Body of pancreas (tissue), 4 donors: ENCODE measurements at regions not wholly inside any gene's neighbourhood (a gene's known extent, or its start where the extent isn't known, plus 50 kb on each side); places are given as distances from the start of the nearest gene placed in this dataset.

Experiments used
- ATAC-seq: fragments of 150-250 bp; one replicate; pipeline ENCODE4 v1.9.1; 2016
- DNase-seq, 4 donors: peaks; one replicate each; pipeline ENCODE4 v3.0.0-alpha.2; 2019
- H3K27ac ChIP-seq, 4 donors: fragments of 200-600 bp; sonication (generic); 1 replicate in 3 of 4; 2 replicates in 1 of 4; pipeline versions ENCODE4 v1.5.1 to v1.6.1; 2016 to 2019; ENCODE audit warnings: mild to moderate bottlenecking in 1 of 4, mixed read lengths in 1 of 4, moderate library complexity in 1 of 4
- H3K27me3 ChIP-seq, 2 donors: fragments of 200-600 bp; sonication (generic); one replicate each; pipeline ENCODE4 v1.6.0; 2016; ENCODE audit warnings: mild to moderate bottlenecking in 1 of 2
- H3K36me3 ChIP-seq, 2 donors: fragments of 200-600 bp; sonication (generic); replicated peaks in 1 of 2; 2 replicates each; pipeline ENCODE4 v1.5.1; 2016; ENCODE audit warnings: low read depth in 2 of 2; ENCODE audit not compliant: insufficient read depth in 1 of 2
- H3K4me1 ChIP-seq: fragments of 200-600 bp; sonication (generic); one replicate; pipeline ENCODE4 v1.6.0; 2016
- H3K4me3 ChIP-seq, 2 donors: fragments of 200-600 bp; sonication (generic); 1 replicate in 1 of 2; 2 replicates in 1 of 2; pipeline ENCODE4 v1.5.1; 2016 to 2019
- H3K9me3 ChIP-seq, 3 donors: fragments of 200-600 bp; sonication (generic); 1 replicate in 2 of 3; 2 replicates in 1 of 3; pipeline ENCODE4 v1.5.1; 2016
- POLR2A ChIP-seq, 3 donors: fragments of 450-650 bp; IDR thresholded peaks; one replicate each; pipeline ENCODE4 v1.6.1; 2016; ENCODE audit warnings: antibody characterized with exemption in 3 of 3, mild to moderate bottlenecking in 2 of 3
- WGBS, 2 donors: methylation state at CpG; one replicate each; pipeline ENCODE4 v1.1.5; 2017; 5-methylcytosine and 5-hydroxymethylcytosine counted together
- intact Hi-C: fragments of 100-400 bp; cut with DNase I; formaldehyde crosslinking; loops from one replicate; pipeline ENCODE4 v1.15.1; 2023
- TF ChIP-seq, protein P1 (sequence below), 7 experiments: fragments of 450-650 bp in 4 of 7; fragments of 200-600 bp in 3 of 7; sonication (generic) in 3 of 7; IDR thresholded peaks; one replicate each; pipeline ENCODE4 v1.5.1; 2016 to 2019; ENCODE audit warnings: antibody characterized with exemption in 7 of 7

DNA sequence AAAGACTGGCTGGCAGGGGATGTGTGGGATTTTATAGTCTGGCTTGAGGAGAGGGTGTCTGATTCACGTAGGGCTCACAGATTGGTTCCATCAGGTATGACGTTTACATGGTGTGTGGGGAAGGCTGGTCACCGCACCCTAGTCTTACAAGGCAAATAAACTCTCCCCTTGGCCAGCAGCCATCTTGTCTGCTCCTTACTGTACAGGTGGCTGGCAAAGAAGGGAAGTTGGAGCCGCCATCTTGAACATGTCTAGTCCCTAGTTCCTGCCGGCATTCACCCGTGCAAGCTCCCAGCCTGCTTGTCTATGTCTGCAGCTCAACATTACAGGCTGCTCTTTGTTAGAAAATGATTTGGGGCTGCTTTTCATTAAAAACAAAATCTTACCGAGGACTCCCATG lies 97.6 kb downstream of the RAMP3 start:
- intact Hi-C loops = no loop called here
- no peak for TF ChIP-seq POLR2A (IDR thresholded peaks at IDR 0.05)
- TF ChIP-seq, protein P1, sequence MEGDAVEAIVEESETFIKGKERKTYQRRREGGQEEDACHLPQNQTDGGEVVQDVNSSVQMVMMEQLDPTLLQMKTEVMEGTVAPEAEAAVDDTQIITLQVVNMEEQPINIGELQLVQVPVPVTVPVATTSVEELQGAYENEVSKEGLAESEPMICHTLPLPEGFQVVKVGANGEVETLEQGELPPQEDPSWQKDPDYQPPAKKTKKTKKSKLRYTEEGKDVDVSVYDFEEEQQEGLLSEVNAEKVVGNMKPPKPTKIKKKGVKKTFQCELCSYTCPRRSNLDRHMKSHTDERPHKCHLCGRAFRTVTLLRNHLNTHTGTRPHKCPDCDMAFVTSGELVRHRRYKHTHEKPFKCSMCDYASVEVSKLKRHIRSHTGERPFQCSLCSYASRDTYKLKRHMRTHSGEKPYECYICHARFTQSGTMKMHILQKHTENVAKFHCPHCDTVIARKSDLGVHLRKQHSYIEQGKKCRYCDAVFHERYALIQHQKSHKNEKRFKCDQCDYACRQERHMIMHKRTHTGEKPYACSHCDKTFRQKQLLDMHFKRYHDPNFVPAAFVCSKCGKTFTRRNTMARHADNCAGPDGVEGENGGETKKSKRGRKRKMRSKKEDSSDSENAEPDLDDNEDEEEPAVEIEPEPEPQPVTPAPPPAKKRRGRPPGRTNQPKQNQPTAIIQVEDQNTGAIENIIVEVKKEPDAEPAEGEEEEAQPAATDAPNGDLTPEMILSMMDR (IDR thresholded peaks at IDR 0.05) = no peak
- 78 to 81% methylated on average over 7 of the region's 7 CpGs for WGBS, 2 donors

DNA sequence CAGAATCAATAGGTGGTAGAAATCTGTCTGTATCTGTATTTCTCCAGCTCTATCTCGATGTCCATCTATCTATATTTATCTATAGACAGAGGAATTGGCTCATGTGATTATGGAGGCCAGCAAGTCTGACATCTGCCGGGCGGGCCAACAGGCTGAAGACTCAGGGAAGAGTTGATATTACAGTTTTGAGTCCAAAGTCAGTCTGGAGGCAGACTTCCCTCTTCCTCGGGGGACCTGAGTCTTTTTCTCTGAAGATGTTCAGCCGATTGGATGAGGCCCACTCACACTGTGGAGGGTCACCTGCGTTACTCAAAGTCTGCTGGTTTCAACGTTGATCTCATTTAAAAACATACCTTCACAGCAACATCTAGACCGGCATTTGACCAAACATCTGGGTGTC lies 98.7 kb downstream of the RAMP3 start:
- DNase-seq (no peak), ATAC-seq (no peak)
- intact Hi-C loops = no loop called here
- Histone ChIP-seq H3K27me3 (no peaks in the 10 kb centered on the region), H3K9me3 (no peaks in the 10 kb centered on the region), H3K4me1 (no peaks in the 10 kb centered on the region), H3K36me3 (no peaks in the 10 kb centered on the region), H3K27ac (no peak overlapping the region), H3K4me3 (no peak overlapping the region)
- TF ChIP-seq, protein P1 (IDR thresholded peaks at IDR 0.05) = no peak
- no peak for TF ChIP-seq POLR2A (IDR thresholded peaks at IDR 0.05)
- 54 to 66% methylated on average over 8 of the region's 8 CpGs for WGBS, 2 donors

More for the DNA sequence above, 97.6 kb downstream of the RAMP3 start:
- ATAC-seq (no peak), DNase-seq (no peak)
- Histone ChIP-seq H3K9me3 (no peaks in the 10 kb centered on the region), H3K27me3 (no peaks in the 10 kb centered on the region), H3K36me3 (no peaks in the 10 kb centered on the region), H3K4me1 (no peaks in the 10 kb centered on the region), H3K4me3 (no peak overlapping the region), H3K27ac (no peak overlapping the region)

DNA sequence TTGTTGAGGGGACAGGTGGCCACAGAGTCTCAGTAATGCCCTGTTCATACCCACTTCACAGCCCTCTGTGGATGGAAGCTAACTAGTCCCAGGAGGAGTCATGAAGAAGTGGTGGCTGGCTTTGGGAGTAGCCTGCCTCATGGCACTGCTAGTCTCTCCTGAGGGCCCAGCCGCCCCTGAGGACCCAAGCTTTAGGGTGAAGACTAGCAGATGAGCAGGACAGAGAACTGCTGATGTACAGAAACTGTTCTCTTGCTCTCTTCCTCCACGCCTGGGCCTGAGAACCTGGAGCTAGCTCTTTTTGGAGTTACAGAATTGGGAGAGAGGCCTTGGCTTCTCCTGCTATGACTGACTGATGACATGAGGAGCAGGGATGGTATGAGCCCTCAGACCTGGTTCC lies 99.2 kb downstream of the RAMP3 start:
- H3K27ac ChIP-seq = no peak overlapping the region
- TF ChIP-seq POLR2A (IDR thresholded peaks at IDR 0.05) = no peak
- TF ChIP-seq, protein P1 (IDR thresholded peaks at IDR 0.05) = no peak
- DNase-seq (no peak), ATAC-seq (no peak)
- no peaks in the 10 kb centered on the region for H3K27me3 ChIP-seq
- no peaks in the 10 kb centered on the region for H3K4me1 ChIP-seq
- H3K36me3 ChIP-seq = no peaks in the 10 kb centered on the region
- intact Hi-C loops = no loop called here
- WGBS, 2 donors = 38 to 71% methylated on average over 2 of the region's 2 CpGs
- no peak overlapping the region for H3K4me3 ChIP-seq
- H3K9me3 ChIP-seq = no peaks in the 10 kb centered on the region

DNA sequence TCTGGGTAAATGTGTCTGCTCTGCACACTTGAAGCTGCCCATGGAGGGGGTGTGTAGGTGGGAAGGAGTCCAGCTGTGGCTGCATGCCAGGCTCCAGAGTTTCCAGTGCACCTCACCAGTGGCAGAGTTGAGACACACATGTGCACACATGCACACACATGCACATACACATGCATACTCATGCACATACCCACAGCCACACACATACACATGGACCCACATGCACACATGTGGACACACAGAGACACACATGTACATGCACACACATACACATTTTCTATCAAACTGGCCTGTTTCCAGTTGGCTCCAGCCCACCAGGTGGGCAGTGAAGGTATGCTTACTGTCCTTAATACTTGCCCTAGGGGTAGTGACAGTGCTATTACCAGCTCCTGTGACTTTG lies 99.7 kb downstream of the RAMP3 start:
- H3K9me3 ChIP-seq = no peaks in the 10 kb centered on the region
- no peaks in the 10 kb centered on the region for H3K4me1 ChIP-seq
- DNase-seq (no peak), ATAC-seq (no peak)
- no peaks in the 10 kb centered on the region for H3K27me3 ChIP-seq
- TF ChIP-seq POLR2A (IDR thresholded peaks at IDR 0.05) = no peak
- TF ChIP-seq, protein P1 (IDR thresholded peaks at IDR 0.05) = no peak
- intact Hi-C loops = no loop called here
- no peaks in the 10 kb centered on the region for H3K36me3 ChIP-seq
- no peak overlapping the region for H3K4me3 ChIP-seq
- H3K27ac ChIP-seq = no peak overlapping the region

DNA sequence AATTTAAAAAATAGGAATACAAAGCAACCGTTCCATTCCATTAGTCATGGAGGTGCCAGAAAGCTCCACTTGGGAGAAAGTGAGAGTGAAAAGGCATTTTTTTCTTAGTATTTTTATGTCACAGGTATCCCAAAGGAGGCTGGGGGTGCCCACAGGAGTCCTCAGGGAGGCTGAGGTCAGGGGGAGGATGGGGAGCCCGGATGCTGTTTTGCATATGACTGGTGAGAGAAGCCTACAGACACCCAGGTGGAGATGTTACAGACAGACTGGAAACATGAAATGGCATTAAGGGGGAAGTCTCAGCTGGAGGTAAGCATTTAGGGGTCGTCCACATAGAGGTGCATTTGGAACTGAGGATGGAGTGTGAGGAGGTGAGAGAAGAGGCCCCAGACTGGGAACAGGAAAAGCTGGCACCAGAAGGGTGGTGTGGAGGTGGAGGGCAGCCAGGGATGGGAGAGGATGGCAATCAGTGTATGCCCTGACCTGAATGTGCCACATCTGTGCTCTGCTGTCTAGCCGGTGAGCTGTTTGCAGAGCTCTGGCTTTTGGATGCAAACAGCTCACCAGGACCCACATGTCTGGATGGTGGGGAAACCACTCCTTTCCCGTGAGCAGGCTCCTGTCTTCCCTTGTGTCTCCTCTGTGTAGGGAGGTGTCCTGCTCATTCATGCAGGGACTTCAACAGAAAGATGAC lies 101.1 kb downstream of the RAMP3 start:
- intact Hi-C loops = no loop called here
- Histone ChIP-seq H3K4me1 (no peaks in the 10 kb centered on the region), H3K4me3 (no peak overlapping the region), H3K9me3 (no peaks in the 10 kb centered on the region), H3K27me3 (no peaks in the 10 kb centered on the region), H3K27ac (no peak overlapping the region), H3K36me3 (no peaks in the 10 kb centered on the region)
- DNase-seq (no peak), ATAC-seq (no peak)
- WGBS, 2 donors = 46 to 52% methylated on average over 5 of the region's 5 CpGs
- TF ChIP-seq, protein P1 (IDR thresholded peaks at IDR 0.05) = no peak
- TF ChIP-seq POLR2A (IDR thresholded peaks at IDR 0.05) = no peak
